ENCODE measurements at regions not wholly inside any gene's neighbourhood (a gene's known extent, or its start where the extent isn't known, plus 50 kb on each side); places are given as distances from the start of the nearest gene placed in this dataset.
A peak's percentile ranks its signal among the peaks of the same experiment; 100 is the strongest.

GRCh38 chr3:64928683-64929082 lies 240.9 kb upstream of the ADAMTS9 start:
- Histone ChIP-seq H3K36me3 (ENCODE audit: control insufficient read depth, insufficient read depth, low read length) (no peaks in the 10 kb centered on the region), H3K9me3 (ENCODE audit: control insufficient read depth, insufficient read depth, low read depth, low read length) (peaks cover 5% of the 10 kb centered on the region; the same call in 1 of the 2 replicates), H3K4me1 (ENCODE audit: control insufficient read depth, insufficient read depth, low read length) (no peaks in the 10 kb centered on the region; the same call in 1 of the 2 replicates), H3K27me3 (ENCODE audit: control insufficient read depth, insufficient read depth, low read length) (no peaks in the 10 kb centered on the region), H3K9ac (ENCODE audit: low read length) (no peak overlapping the region), H3K27ac (ENCODE audit: low read depth, low read length) (no peak overlapping the region), H3K4me3 (ENCODE audit: low read depth, low read length) (no peak overlapping the region)

GRCh38 chr3:64927689-64928088 lies 239.9 kb upstream of the ADAMTS9 start:
- Histone ChIP-seq H3K4me3 (ENCODE audit: low read depth, low read length) (no peak overlapping the region), H3K4me1 (ENCODE audit: control insufficient read depth, insufficient read depth, low read length) (peaks cover 4% of the 10 kb centered on the region; the same call in 1 of the 2 replicates), H3K27me3 (ENCODE audit: control insufficient read depth, insufficient read depth, low read length) (no peaks in the 10 kb centered on the region), H3K36me3 (ENCODE audit: control insufficient read depth, insufficient read depth, low read length) (no peaks in the 10 kb centered on the region), H3K27ac (ENCODE audit: low read depth, low read length) (no peak overlapping the region), H3K9ac (ENCODE audit: low read length) (no peak overlapping the region), H3K9me3 (ENCODE audit: control insufficient read depth, insufficient read depth, low read depth, low read length) (peaks cover 2% of the 10 kb centered on the region; the same call in 1 of the 2 replicates)

GRCh38 chr3:64925575-64925974 lies 237.8 kb upstream of the ADAMTS9 start:
- no peaks in the 10 kb centered on the region for H3K27me3 ChIP-seq (ENCODE audit: control insufficient read depth, insufficient read depth, low read length)
- H3K9ac ChIP-seq (ENCODE audit: low read length): no peak overlapping the region
- H3K9me3 ChIP-seq (ENCODE audit: control insufficient read depth, insufficient read depth, low read depth, low read length): no peaks in the 10 kb centered on the region
- no peak overlapping the region for H3K4me3 ChIP-seq (ENCODE audit: low read depth, low read length)
- H3K27ac ChIP-seq (ENCODE audit: low read depth, low read length): no peak overlapping the region
- H3K4me1 ChIP-seq (ENCODE audit: control insufficient read depth, insufficient read depth, low read length): peaks cover 4% of the 10 kb centered on the region; the same call in 1 of the 2 replicates
- H3K36me3 ChIP-seq (ENCODE audit: control insufficient read depth, insufficient read depth, low read length): no peaks in the 10 kb centered on the region

- Histone ChIP-seq H3K27ac (ENCODE audit: low read depth, low read length) (no peak overlapping the region), H3K4me1 (ENCODE audit: control insufficient read depth, insufficient read depth, low read length) (peaks cover 4% of the 10 kb centered on the region; the same call in 1 of the 2 replicates), H3K9me3 (ENCODE audit: control insufficient read depth, insufficient read depth, low read depth, low read length) (no peaks in the 10 kb centered on the region), H3K36me3 (ENCODE audit: control insufficient read depth, insufficient read depth, low read length) (no peaks in the 10 kb centered on the region), H3K9ac (ENCODE audit: low read length) (no peak overlapping the region), H3K4me3 (ENCODE audit: low read depth, low read length) (no peak overlapping the region), H3K27me3 (ENCODE audit: control insufficient read depth, insufficient read depth, low read length) (no peaks in the 10 kb centered on the region)
These were observed 237.2 kb upstream of the ADAMTS9 start for GRCh38 chr3:64924961-64925360.

- peaks cover 24% of the 10 kb centered on the region for H3K4me1 ChIP-seq (ENCODE audit: control insufficient read depth, insufficient read depth, low read length)
- H3K36me3 ChIP-seq (ENCODE audit: control insufficient read depth, insufficient read depth, low read length): no peaks in the 10 kb centered on the region
- H3K4me3 ChIP-seq (ENCODE audit: low read depth, low read length): no peak overlapping the region
- H3K9ac ChIP-seq (ENCODE audit: low read length): no peak overlapping the region
- no peak overlapping the region for H3K27ac ChIP-seq (ENCODE audit: low read depth, low read length)
- H3K27me3 ChIP-seq (ENCODE audit: control insufficient read depth, insufficient read depth, low read length): no peaks in the 10 kb centered on the region
- no peaks in the 10 kb centered on the region for H3K9me3 ChIP-seq (ENCODE audit: control insufficient read depth, insufficient read depth, low read depth, low read length)
These were observed 234.4 kb upstream of the ADAMTS9 start for GRCh38 chr3:64922213-64922612.

- Histone ChIP-seq H3K4me3 (ENCODE audit: low read depth, low read length) (no peak overlapping the region), H3K9ac (ENCODE audit: low read length) (no peak overlapping the region), H3K9me3 (ENCODE audit: control insufficient read depth, insufficient read depth, low read depth, low read length) (no peaks in the 10 kb centered on the region), H3K36me3 (ENCODE audit: control insufficient read depth, insufficient read depth, low read length) (no peaks in the 10 kb centered on the region), H3K27me3 (ENCODE audit: control insufficient read depth, insufficient read depth, low read length) (no peaks in the 10 kb centered on the region), H3K4me1 (ENCODE audit: control insufficient read depth, insufficient read depth, low read length) (peaks cover 31% of the 10 kb centered on the region), H3K27ac (ENCODE audit: low read depth, low read length) (no peak overlapping the region)
These were observed 233.7 kb upstream of the ADAMTS9 start for GRCh38 chr3:64921281-64922065.

- no peak overlapping the region for H3K4me3 ChIP-seq (ENCODE audit: low read depth, low read length)
- H3K36me3 ChIP-seq (ENCODE audit: control insufficient read depth, insufficient read depth, low read length): no peaks in the 10 kb centered on the region
- no peak overlapping the region for H3K27ac ChIP-seq (ENCODE audit: low read depth, low read length)
- H3K9me3 ChIP-seq (ENCODE audit: control insufficient read depth, insufficient read depth, low read depth, low read length): no peaks in the 10 kb centered on the region
- no peak overlapping the region for H3K9ac ChIP-seq (ENCODE audit: low read length)
- peaks cover 39% of the 10 kb centered on the region for H3K4me1 ChIP-seq (ENCODE audit: control insufficient read depth, insufficient read depth, low read length)
- H3K27me3 ChIP-seq (ENCODE audit: control insufficient read depth, insufficient read depth, low read length): 0 out of 2 replicates have a peak, but pooled peaks cover 9% of the 10 kb centered on the region
These were observed 232.1 kb upstream of the ADAMTS9 start for GRCh38 chr3:64919934-64920333.

GRCh38 chr3:64918989-64919388 lies 231.2 kb upstream of the ADAMTS9 start:
- Histone ChIP-seq H3K27ac (ENCODE audit: low read depth, low read length) (no peak overlapping the region), H3K9me3 (ENCODE audit: control insufficient read depth, insufficient read depth, low read depth, low read length) (no peaks in the 10 kb centered on the region), H3K4me3 (ENCODE audit: low read depth, low read length) (no peak overlapping the region), H3K36me3 (ENCODE audit: control insufficient read depth, insufficient read depth, low read length) (no peaks in the 10 kb centered on the region), H3K9ac (ENCODE audit: low read length) (no peak overlapping the region), H3K4me1 (ENCODE audit: control insufficient read depth, insufficient read depth, low read length) (peaks cover 39% of the 10 kb centered on the region), H3K27me3 (ENCODE audit: control insufficient read depth, insufficient read depth, low read length) (peaks cover 12% of the 10 kb centered on the region; the same call in 1 of the 2 replicates)

GRCh38 chr3:64917914-64918453 lies 230.2 kb upstream of the ADAMTS9 start:
- peaks cover 35% of the 10 kb centered on the region for H3K4me1 ChIP-seq (ENCODE audit: control insufficient read depth, insufficient read depth, low read length)
- peak overlapping the region; percentile 37; the same call in 1 of the 2 replicates for H3K27ac ChIP-seq (ENCODE audit: low read depth, low read length)
- H3K4me3 ChIP-seq (ENCODE audit: low read depth, low read length): no peak overlapping the region
- no peaks in the 10 kb centered on the region for H3K9me3 ChIP-seq (ENCODE audit: control insufficient read depth, insufficient read depth, low read depth, low read length)
- H3K27me3 ChIP-seq (ENCODE audit: control insufficient read depth, insufficient read depth, low read length): peaks cover 12% of the 10 kb centered on the region; the same call in 1 of the 2 replicates
- no peaks in the 10 kb centered on the region for H3K36me3 ChIP-seq (ENCODE audit: control insufficient read depth, insufficient read depth, low read length)
- no peak overlapping the region for H3K9ac ChIP-seq (ENCODE audit: low read length)

GRCh38 chr3:64916937-64917336 lies 229.1 kb upstream of the ADAMTS9 start:
- Histone ChIP-seq H3K9me3 (ENCODE audit: control insufficient read depth, insufficient read depth, low read depth, low read length) (peaks cover 9% of the 10 kb centered on the region; the same call in 1 of the 2 replicates), H3K4me3 (ENCODE audit: low read depth, low read length) (0 out of 2 replicates have a peak overlapping the region, but pooled peaks have one; percentile 21), H3K36me3 (ENCODE audit: control insufficient read depth, insufficient read depth, low read length) (no peaks in the 10 kb centered on the region), H3K4me1 (ENCODE audit: control insufficient read depth, insufficient read depth, low read length) (peaks cover 35% of the 10 kb centered on the region), H3K9ac (ENCODE audit: low read length) (no peak overlapping the region), H3K27ac (ENCODE audit: low read depth, low read length) (peak overlapping the region; percentile 37; the same call in 1 of the 2 replicates), H3K27me3 (ENCODE audit: control insufficient read depth, insufficient read depth, low read length) (peaks cover 12% of the 10 kb centered on the region; the same call in 1 of the 2 replicates)

GRCh38 chr3:64916192-64916798 lies 228.5 kb upstream of the ADAMTS9 start:
- Histone ChIP-seq H3K9me3 (ENCODE audit: control insufficient read depth, insufficient read depth, low read depth, low read length) (peaks cover 9% of the 10 kb centered on the region; the same call in 1 of the 2 replicates), H3K36me3 (ENCODE audit: control insufficient read depth, insufficient read depth, low read length) (no peaks in the 10 kb centered on the region), H3K27ac (ENCODE audit: low read depth, low read length) (no peak overlapping the region; the same call in 1 of the 2 replicates), H3K4me1 (ENCODE audit: control insufficient read depth, insufficient read depth, low read length) (peaks cover 35% of the 10 kb centered on the region), H3K9ac (ENCODE audit: low read length) (no peak overlapping the region), H3K4me3 (ENCODE audit: low read depth, low read length) (no peak overlapping the region), H3K27me3 (ENCODE audit: control insufficient read depth, insufficient read depth, low read length) (peaks cover 12% of the 10 kb centered on the region; the same call in 1 of the 2 replicates)
